ENCODE measurements at regions not wholly inside any gene's neighbourhood (a gene's known extent, or its start where the extent isn't known, plus 50 kb on each side); places are given as distances from the start of the nearest gene placed in this dataset.

DNA sequence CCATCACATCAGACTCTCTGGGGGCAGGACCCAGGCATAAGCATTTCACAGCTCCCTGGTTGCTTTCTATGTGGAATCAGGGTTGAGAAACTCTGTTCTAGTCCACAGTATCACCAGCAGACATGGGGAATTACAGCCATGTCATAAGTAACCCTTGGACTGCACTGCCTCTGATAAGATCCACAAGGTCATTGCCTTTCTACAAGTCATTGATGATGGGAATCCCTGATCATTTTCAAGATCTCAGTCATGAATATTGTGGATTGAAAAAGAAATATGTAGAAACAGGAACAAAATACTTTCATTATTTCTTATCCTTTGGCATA is 304.1 kb downstream of the KLF6 start:
- DNase-seq (ENCODE audit: low spot score): no peak

DNA sequence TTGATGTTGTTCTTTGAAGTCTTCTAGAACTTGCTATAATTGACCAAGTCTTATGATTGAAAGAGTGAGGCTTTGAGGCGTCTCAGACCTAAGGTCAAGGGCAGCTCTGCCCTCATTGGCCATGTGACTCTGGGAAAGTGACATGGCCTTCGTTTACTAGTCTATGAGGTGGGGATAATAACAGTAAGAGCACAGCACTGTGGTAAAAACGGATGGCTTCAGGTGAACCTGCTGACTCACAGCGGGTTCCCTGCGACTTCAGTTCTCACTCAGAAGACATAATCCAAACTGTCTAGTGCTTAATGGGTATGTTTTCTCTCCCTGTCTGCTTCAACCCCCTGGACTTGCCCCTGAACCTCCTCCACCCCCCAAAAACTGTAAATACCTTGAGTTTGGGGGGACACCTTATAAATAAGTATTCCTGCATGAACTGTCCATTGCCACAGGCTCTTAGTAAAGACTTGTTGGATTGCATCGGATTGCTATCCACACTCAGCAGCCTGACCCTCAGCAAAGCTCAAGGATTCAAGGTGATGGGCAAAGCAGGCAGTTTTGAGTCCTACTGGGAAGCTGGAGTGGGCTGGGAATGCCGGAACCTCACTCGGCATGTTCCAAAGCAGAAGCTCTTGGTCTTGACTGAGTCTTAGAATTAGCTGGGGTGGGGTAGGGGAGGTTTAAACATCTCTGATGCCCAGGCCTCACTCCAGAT is 304.6 kb downstream of the KLF6 start:
- no peak for DNase-seq (ENCODE audit: low spot score)

DNA sequence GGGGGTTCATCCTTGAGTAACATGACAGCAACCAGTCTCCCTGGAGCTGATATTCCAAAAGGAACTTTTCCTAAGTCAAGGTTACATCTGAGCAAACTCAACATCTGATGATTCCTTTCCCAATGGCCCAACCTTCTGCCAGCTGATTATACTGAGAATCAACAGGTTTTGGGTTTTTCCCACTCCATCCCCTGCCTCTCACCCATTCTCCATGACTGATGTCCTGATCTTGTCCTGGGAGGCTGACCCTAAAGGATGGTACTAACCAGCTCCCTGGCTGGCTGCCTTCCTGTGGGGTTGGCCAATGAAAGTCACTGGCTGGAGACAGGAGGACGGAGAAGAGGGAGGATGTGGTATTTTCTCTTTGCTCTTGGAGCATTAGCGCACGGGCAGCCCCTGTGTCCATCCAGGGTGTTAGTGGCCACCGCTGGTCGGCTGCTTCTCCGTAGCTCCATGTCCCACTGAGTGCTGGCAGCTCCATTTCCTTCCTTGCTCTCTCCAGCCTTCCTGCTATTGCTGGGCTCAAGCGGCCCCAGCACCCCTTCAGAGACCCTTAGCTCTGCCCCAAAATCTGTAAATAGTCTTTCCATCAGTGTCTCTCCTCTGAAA is 306.2 kb upstream of the PITRM1 start:
- no peak for DNase-seq (ENCODE audit: low spot score)

DNA sequence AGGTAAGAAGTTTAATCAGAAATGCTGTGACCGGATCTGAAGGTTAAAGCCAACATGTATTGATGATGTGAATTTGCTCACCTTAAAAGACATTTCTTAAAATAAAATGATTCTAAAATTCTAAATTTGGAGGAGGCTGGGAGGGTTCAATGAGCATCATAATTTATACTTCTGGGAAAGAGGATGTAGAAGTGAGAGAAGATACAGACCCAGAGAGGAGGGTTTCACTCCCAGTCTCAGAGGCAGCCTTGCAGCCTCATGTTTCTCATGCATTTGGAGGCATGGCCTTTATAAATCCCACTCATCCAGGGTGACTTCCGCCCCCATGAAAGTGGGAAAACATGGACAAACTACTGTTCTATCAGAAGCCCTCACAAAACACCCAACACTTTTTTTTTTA is 305.6 kb upstream of the PITRM1 start:
- DNase-seq (ENCODE audit: low spot score): no peak

DNA sequence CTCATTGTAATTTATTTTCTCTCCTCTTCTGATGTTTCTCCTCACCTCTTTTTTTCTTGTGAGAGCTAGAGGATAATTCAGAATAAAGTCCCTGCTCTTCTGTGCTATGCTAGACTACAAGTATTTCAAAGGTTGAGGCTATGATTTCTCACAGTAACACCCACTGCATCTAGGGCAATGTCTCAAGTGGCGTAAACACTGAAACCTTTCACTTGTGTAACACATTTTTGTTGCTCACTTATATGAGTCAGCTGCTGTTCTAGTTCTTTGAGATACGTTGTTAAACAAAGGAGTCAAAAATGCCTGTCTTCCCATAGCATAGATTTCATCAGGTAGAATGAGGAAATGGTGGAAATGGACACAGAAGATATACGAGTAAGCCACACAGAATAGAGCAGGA is 305.1 kb upstream of the PITRM1 start:
- DNase-seq (ENCODE audit: low spot score): peak; percentile 47

DNA sequence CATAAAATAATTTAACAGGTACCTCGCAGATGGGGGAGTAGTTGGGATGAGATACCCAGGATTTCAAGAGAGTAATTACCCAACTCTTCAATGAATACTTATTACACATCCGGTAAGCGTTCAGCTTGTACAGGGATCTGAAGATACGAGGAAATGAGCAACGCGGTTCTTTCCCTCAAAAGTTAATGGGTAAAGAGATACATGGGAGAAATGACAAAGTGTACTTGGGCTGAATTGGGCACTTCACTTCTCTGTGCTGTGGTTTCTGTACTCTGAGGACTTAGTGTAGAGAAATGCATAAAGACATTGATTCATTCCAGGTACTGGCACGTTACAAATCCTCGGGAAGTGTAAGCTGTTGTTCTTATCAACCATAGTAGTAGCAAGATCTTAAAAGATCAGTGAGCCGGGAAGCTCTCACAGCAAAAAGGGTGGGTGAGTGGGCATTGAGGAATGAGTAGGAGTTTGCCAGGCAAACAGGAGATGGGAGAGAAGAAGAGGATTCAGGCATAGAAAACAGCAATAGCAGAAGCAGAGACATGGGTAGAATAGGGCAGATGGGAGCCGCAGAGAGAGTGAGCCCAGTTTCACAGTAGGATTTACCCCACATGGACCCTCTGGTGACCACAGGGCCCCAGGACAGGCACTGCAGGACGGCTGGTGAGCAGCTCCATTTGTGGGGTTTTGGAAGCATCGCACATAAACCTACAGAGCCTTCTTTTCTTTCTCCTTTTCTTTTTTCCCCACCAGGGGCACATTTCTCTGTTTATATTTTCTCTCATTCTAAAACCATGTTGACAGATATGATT is 304.3 kb upstream of the PITRM1 start:
- no peak for DNase-seq (ENCODE audit: low spot score)

DNA sequence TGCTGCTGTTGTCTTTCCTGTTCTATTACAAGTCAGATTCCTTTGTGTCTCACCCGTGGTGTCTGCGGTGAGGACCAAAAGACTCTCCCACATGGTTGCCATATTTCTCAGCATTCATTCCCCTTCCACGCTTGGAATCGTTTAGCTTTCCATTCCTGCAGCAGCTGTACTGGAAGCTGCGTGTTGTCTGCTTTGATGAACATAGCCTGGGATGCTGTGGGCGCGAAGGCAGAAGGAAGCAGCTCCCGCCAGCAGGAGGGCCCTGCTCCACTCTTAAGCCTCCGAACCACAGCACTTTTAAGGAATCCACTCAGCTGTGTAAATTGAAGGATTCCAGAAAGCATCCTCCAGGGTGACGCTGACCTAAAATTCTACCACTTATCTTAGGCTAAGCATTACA is 303.6 kb upstream of the PITRM1 start:
- peak; percentile 39 for DNase-seq (ENCODE audit: low spot score)

DNA sequence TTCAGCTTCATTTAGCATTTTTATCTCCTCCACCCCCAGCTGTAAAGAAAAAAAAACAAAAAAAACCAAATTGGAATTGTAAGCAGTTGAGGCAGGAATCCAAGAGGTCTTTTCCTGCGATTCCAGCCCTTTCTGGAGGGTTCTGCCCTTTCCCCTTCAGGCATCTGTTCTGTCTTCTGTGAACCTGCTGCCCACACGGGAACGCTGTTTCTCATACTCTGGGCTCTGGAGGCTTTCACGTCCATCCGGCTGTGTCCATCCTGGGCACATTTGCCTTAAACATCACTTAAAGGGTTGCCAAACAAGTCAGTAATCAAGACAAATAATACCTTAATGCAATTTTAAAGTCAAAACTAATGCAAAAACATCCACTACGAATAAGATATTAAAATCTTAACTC is 302.8 kb upstream of the PITRM1 start:
- no peak for DNase-seq (ENCODE audit: low spot score)

DNA sequence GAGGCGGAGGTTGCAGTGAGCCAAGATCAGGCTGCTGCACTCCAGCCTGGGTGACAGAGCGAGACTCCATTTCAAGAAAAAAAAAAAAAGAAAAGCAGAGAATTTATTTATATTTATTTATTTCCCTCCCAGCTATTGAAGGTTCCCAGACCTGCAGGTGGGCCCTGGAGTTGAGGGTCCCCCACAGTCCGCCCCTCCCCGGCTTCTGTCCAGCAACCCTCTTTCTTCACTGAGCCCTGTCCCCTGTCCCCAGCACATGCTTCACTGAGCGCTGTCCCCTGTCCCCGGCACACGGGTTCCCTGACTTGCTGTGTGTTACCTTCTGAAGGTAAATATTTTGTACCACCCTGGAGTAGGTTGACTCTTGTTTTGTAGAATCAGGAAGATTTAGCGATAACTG is 301.7 kb upstream of the PITRM1 start:
- DNase-seq (ENCODE audit: low spot score): no peak

DNA sequence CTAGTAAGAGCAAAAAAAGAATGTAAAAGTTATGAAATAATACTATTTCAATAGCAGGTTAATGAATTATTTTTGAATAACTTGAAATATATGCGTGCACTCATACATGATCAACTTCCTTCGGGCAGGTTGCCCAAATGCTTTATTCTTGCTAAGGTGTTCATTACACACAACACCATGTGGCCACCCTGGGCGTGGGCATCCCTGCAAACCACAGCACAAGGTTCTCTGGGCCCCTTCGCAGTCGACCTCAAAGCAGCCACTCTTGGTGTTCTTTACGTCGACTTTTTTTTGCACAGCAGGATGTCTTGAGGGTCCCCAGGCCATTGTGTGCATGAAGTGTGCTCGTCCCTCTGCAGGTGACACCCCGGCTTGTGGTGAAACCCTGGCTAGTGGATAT is 300.7 kb upstream of the PITRM1 start:
- DNase-seq (ENCODE audit: low spot score): no peak

DNA sequence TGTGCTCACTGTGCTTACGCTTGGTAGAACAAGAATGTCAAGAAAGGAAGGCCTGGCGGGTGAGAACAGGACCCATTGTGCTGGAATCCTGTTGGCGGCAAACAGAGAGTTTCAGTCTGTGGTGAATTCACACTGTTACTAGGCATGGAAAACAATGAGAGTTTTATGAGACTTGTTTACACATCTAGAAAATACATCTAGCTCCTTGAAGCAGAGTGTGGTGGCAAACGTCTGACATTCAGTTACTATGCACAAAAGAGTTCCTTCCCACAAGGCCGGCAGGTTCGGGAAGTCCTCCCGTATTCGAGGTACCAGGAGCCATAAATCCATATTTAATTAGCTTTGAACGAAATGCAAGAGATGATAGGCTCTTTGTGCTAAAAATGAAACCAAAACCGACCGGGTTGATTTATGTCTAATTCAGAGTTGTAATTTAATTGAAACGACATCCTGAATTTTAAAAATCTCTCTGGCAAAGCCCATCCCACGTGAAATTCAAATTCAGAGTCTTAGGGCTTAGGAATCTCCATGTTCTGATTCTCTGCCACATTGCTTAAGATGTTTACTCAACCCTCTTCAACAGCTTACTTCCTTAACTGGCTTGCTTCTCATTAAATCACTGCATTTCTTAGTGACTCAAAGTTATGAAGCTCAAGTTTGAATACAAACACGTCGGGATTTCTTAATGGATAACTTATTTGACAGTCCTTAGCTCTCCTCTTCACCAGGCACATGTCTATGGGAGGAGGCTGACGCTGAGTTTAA is 299.9 kb upstream of the PITRM1 start:
- peak; percentile 73 for DNase-seq (ENCODE audit: low spot score)

DNA sequence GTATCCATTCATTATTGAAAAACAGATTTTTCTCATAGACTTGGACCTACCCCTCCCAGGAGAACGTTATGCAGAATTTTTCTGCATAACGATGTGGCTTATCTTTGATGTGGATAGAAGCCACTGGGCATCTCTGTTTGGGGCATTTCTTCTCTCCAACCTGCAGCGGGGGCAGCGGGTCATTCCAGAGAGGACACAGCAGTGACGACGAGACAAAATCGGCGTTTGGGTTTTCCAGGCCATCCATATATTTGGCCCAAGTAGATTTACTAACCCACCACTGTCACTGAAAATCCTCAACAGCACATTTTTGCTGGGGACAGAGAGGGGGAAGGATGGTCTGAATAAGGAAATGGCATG is 299.3 kb upstream of the PITRM1 start:
- no peak for DNase-seq (ENCODE audit: low spot score)

DNA sequence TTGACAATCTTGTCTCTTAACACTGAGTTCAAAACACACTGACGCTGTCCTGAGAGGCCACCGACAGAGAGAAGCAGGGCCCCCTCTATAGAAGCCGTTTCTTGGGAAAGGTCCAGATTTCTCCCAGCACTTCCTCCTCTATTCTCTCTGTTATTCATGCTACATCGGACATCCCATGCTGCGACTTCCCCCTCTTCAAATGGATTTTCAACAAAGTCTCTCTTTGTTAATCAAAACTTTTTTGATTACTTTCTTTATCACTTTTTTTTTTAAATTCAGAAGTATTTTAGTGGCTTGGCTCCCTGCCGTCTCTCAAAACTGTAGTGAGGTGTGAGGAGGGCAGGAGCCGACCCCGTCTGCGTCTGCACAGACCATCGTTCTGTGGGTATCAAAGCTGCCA is 298.9 kb upstream of the PITRM1 start:
- DNase-seq (ENCODE audit: low spot score): no peak

DNA sequence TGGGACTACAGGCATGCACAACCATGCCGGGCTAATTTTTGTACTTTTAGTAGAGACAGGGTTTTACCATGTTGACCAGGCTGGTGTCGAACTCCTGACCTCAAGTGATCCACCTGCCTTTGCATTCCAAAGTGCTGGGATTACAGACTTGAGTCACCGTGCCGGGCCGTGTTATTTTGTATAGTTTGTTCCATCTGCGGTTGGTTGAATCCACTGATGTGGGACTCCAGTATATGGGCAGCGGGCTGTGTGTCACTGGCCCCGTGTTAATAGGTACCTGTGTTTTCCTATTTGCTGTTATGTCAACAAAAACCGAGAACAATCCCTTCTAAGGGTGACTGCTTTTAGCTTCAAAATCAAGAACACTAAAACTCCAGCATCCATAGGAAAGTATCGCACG is 297.6 kb upstream of the PITRM1 start:
- DNase-seq (ENCODE audit: low spot score): no peak

DNA sequence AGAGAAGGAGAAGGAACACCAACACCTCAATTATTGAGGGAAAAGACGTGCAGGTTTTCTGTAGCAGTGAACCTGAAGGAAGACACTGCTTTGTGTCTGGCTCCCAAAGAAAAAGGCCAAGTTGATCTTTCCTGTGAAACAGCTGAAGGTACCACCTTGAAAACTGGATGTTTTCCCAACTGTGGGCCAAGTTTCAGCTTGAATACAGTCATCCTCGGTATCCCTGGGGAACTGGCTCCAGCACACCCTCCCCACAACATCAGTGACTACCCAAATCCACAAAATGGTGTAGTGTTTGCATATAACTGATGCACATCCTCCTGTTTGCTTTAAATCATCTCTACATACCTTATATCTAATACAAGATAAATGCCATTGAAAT is 297.0 kb upstream of the PITRM1 start:
- no peak for DNase-seq (ENCODE audit: low spot score)

DNA sequence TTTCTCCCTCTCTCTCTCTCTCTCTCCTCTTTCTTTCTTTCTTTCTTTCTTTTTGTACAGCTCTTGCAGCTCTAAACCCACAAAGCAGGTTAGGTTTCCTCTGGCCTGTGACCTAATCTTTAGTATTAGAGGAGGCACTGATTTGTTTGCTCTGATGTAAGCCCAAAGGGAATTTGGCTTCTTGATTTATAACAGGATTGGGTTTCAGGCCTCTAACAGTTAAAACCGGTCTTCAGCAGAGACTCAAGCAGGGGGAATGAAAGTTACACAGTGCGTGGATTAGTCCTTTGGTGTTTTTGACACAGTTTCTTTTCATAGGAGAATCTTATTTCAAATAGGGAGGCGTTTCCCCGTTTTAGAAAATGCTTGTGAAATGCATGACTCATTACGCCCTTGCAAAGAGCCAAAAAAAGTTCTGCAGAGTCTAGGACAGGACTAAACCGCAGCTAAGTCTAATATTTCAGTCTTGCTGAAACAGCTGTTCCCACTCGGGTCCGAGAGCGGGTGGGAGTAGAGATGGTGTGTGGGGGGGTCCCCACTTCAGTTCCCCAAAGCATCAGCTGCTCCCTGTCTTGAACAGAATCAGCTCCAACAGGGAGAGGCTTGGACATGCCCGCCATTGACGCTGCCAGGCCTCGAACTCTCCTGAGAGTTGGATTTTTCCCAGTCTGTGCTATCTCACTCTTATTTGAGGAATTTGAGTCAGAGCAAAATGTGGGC is 296.5 kb upstream of the PITRM1 start:
- peak; percentile 73 for DNase-seq (ENCODE audit: low spot score)

DNA sequence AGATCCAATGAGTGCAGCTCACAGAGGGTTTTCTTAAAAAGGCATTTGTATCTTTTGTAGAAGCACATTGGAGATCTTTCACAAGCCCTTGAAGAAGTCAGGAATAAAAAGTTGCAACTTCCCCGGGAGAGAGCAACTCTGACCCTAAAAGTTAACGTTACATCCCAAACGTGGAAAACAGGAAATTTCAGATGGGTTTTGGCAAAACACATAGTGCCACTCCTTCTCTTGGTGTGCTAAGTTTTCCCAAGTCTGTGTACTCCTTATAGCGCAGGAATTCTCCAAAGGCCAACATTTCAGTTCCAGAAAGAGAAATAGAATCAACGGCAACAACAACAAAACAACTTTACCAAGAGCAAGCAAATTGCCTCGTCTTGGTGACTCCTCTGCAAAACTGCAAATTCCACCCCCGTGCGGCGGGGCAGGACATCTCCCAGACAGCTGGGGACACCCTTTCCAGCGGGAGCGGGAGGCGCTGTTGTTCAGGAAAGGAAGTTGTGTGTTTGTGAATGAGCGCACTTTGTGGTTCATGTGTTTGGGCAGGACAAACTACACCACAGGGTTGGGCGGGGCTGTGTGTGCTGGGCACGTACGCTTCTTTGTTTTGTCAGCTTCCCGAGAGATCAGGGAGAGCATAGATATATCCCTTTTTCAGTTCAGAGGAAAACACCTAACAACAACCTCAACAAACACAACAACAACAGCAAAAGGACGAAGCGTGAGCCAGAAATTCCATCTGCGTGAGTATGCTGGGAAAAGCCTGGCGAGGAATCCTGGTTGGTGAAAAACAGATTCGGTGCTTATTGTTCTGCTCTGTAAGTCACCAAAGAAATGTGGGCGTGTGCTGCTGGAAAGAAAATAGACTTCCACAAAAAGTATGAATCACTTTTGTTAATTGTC is 294.7 kb upstream of the PITRM1 start:
- DNase-seq (ENCODE audit: low spot score): peak; percentile 77

DNA sequence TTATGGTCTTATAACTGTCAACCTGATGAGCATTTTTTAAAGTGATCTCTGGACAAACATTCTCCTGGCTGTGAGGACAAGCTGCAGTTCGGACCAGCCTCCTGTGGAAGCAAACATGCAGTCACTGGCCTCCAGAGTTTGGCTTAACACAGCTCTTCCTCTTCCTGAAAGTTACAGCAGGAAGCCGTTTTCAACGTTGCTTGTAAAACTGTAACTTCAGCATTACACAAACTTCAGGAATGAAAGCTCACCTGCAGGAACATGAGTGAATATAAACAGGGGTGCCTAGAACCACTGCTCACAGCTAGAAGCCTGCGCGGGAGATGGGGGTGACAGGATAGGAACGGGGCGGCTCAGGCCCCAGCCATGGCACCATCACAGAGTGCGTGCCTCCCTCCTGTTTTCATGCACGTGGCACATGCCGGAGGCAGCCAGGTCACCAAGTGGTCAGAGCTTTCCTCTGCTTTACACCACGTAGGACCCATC is 292.9 kb upstream of the PITRM1 start:
- no peak for DNase-seq (ENCODE audit: low spot score)

DNA sequence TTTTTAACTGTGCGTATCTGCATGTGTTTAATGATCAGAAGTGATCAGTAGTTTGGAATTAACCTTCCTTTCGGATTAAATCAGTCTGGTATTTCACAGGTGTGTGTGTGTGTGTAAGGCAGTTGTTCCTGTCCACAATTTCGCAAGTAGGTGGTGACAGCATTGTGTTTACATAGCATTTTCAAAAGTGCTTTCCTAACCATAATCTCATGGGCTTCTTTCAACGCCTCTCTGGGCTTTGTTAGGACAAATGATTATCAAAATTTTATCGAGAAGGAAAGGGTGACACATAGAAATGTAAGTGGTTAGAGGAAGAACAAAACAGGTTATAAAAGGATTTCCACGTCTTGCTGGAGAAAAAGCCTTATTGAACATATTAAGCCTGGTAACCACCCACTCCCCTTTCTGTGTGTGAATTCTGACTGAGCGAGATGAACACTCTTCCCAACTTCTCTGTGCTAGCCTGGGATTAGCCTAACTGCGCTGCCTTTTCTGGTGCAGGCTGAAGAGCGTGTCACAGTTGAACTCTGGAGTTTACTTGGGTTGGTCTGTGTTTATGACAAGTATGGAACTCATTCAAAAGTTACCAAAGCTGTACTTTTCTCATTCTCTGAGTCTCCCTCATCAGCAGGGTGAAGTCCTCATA is 292.3 kb upstream of the PITRM1 start:
- no peak for DNase-seq (ENCODE audit: low spot score)

DNA sequence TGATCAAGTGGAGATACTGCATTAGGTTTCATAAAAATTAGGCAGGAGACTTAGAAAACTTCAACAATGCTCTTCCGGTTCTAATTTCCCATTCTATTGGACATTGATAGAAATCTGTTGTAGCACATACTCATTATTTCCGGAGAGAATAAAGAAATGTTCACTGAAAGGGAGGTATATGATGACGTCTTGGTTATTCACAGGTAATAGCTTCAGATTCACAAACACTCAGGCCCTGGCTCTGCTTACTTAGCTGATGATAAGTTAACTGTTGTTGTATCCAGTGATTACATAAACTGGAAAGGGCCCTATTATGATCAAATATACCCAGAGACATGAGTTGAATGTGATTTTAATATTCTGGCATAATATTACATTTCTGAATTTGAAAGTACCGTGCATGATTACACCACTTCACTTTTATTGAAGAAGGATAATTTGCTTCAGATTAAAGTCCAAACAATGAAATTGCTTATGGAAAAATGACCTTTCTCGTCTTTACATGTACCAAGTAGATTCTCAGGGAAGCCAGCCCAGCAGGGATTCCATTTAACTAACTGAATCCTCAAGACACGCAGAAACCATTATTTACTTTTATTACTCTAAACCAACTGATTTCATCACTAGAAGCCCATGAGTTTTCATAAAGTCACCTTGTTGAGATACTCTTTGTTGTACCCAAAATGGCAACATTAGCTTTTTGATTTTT is 288.0 kb upstream of the PITRM1 start:
- DNase-seq (ENCODE audit: low spot score): no peak
